GM18870 (cell line): ENCODE measurements at regions not wholly inside any gene's neighbourhood (a gene's known extent, or its start where the extent isn't known, plus 50 kb on each side); places are given as distances from the start of the nearest gene placed in this dataset.

Source experiments
- ATAC-seq: cut with Tn5 transposase; IDR thresholded peaks from one replicate; pipeline ENCODE4 v1.9.1; 2021; ENCODE audit warnings: moderate library complexity; ENCODE audit not compliant: unreplicated experiment

GRCh38 chr3:21801631-21802030, 50.6 kb upstream of the ZNF385D start:
- ATAC-seq: no peak

- ATAC-seq: no peak
Observed at GRCh38 chr3:21803604-21804003, 52.6 kb upstream of the ZNF385D start.

GRCh38 chr3:21804330-21804729, 53.3 kb upstream of the ZNF385D start:
- ATAC-seq: no peak

- ATAC-seq: no peak
Observed at GRCh38 chr3:21806733-21807132, 55.7 kb upstream of the ZNF385D start.

GRCh38 chr3:21825684-21826083, 74.7 kb upstream of the ZNF385D start:
- no peak for ATAC-seq

- no peak for ATAC-seq
Observed at GRCh38 chr3:21826416-21826815, 75.4 kb upstream of the ZNF385D start.

GRCh38 chr3:21830541-21830940, 79.5 kb upstream of the ZNF385D start:
- ATAC-seq: no peak

- no peak for ATAC-seq
Observed at GRCh38 chr3:21835264-21835663, 84.3 kb upstream of the ZNF385D start.

GRCh38 chr3:21836227-21836626, 85.2 kb upstream of the ZNF385D start:
- ATAC-seq: no peak

- ATAC-seq: no peak
Observed at GRCh38 chr3:21839176-21839575, 88.2 kb upstream of the ZNF385D start.

GRCh38 chr3:21839592-21839991, 88.6 kb upstream of the ZNF385D start:
- no peak for ATAC-seq

- ATAC-seq: no peak
Observed at GRCh38 chr3:21847005-21847404, 96.0 kb upstream of the ZNF385D start.

GRCh38 chr3:21859124-21860081, 108.4 kb upstream of the ZNF385D start:
- ATAC-seq: no peak

GRCh38 chr3:21860082-21860475, 109.1 kb upstream of the ZNF385D start:
- ATAC-seq: no peak

- ATAC-seq: no peak
Observed at GRCh38 chr3:21860657-21861056, 109.6 kb upstream of the ZNF385D start.

- ATAC-seq: no peak
Observed at GRCh38 chr3:21876782-21877181, 125.8 kb upstream of the ZNF385D start.

GRCh38 chr3:21877214-21877754, 126.3 kb upstream of the ZNF385D start:
- ATAC-seq: no peak

- ATAC-seq: no peak
Observed at GRCh38 chr3:21879184-21879886, 128.3 kb upstream of the ZNF385D start.

GRCh38 chr3:21888656-21889055, 137.6 kb upstream of the ZNF385D start:
- ATAC-seq: no peak

- ATAC-seq: no peak
Observed at GRCh38 chr3:21889166-21889565, 138.2 kb upstream of the ZNF385D start.

GRCh38 chr3:21892104-21892503, 141.1 kb upstream of the ZNF385D start:
- ATAC-seq: no peak

- ATAC-seq: no peak
Observed at GRCh38 chr3:21893242-21893641, 142.2 kb upstream of the ZNF385D start.
